GM12874 (cell line): ENCODE measurements at regions not wholly inside any gene's neighbourhood (a gene's known extent, or its start where the extent isn't known, plus 50 kb on each side); places are given as distances from the start of the nearest gene placed in this dataset.

ENCODE experiments used
- CTCF ChIP-seq: IDR thresholded peaks from 2 replicates; pipeline ENCODE4 v1.5.1; 2011; ENCODE audit warnings: low read depth, mild to moderate bottlenecking, control low read depth, low read length, moderate library complexity; ENCODE audit not compliant: insufficient read depth

DNA sequence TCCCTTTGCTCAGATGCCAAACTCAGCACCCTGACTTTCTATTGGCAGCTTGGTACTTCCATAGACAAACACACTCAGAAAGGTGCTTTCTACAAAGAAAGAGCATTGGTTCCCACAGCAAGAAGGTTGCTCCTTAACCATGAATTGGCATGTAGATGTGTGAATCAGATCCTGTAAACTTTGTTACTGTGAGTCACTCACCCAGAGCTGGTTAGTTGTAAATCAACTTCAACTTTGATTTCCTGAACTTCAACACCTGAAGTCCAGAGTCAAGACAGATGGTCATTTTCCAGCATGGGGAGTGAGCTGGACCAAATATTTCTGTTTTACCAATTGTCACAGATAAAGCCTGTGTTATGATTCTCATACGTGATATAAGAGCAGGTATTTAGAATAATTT lies 797.2 kb downstream of the TNS3 start:
- TF ChIP-seq CTCF = no peak

DNA sequence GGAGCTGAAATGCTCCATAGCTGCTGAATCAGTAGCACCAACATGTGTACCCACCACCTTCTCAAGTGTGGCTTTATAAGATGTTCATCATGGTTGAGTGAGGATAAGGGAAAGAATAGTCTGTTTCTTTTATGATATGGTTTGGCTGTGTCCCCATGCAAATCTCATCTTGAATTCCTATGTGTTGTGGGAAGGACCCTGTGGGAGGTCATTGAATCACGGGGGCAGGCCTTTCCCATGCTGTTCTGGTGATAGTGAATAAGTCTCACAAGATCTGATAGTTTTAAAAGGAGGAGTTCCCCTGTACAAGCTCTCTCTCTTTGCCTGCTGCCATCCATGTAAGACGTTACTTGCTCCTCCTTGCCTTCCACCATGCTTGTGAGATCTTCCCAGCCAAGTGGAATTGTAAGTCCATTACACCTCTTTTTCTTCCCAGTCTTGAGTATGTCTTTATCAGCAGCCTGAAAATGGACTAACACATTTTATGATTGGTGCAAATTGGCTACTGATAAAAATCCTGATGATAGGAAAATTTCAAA lies 799.9 kb downstream of the TNS3 start:
- TF ChIP-seq CTCF = no peak

GRCh38 chr7:46776790-46777189 lies 805.1 kb downstream of the TNS3 start:
- 0 out of 2 replicates have a peak, but pooled peaks have one; percentile 18 for TF ChIP-seq CTCF

DNA sequence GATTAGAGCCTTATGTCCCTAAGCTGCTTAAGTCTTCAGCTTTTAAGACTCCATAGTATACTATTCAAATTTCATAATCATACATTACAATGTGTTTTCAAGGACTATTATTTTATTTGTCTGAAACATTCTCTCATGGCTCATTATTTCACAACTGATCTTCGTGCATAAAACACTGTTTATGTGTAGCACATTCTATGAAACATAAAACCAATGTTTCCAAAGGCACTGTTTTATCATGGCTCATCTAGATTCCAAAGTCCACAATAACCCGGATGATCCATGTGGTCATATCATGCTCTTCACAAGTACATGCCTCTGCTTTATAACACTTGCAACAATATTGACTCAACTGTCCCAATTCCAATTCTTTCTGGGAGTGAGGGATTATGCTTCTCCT lies 806.1 kb downstream of the TNS3 start:
- TF ChIP-seq CTCF = no peak

GRCh38 chr7:46775020-46775419 lies 806.9 kb downstream of the TNS3 start:
- TF ChIP-seq CTCF = no peak

- no peak for TF ChIP-seq CTCF
These were observed 807.4 kb downstream of the TNS3 start for GRCh38 chr7:46774515-46774914.

DNA sequence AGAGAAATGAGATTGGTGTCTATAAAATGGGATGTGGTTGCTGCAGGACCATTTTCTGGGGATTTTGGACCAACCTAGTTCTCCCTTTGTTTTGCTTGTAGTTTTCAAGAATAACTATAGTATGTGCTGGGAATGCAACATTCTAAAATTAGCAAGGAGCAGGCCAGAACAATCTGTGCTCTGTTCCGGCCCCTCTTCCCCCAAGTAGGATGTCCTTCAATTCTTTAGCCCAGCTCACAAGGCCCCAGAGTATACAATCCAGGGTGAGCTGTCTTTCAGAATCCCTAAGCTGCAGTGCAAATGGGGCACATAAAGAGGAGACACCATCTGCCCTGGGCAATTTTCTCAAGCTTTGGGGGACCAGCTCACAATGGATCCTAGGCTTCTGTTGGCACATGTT lies 809.1 kb downstream of the TNS3 start:
- TF ChIP-seq CTCF = no peak
